ENCODE measurements at regions not wholly inside any gene's neighbourhood (a gene's known extent, or its start where the extent isn't known, plus 50 kb on each side); places are given as distances from the start of the nearest gene placed in this dataset.
A peak's percentile ranks its signal among the peaks of the same experiment; 100 is the strongest.
"Not testable (repeated sequence)": the region's sequence is repeated elsewhere in the genome, so short reads cannot be mapped to it uniquely, and the experiment has no call there.

GRCh38 chr9:33623658-33624586, 99.9 kb downstream of the ANKRD18B start:
- Histone ChIP-seq H3K4me1 (no peaks in the 10 kb centered on the region), H3K9me3 (no peaks in the 10 kb centered on the region), H3K4me3 (no peak overlapping the region), H3K27me3 (peaks cover 0 to 16% of the 10 kb centered on the region in 2 donors), H3K27ac (no peak overlapping the region), H3K36me3 (no peaks in the 10 kb centered on the region)
- intact Hi-C loops (cut with DNase I), result loop anchor here in 1 of 2 donors (2.0 kb wide), 1 partner anchor 97 kb away; no protein-coding TSS in a partner anchor
- TF ChIP-seq CTCF (IDR thresholded peaks at IDR 0.05), result peak; percentile 91
- peak; percentile 97 for ATAC-seq
- peak; percentile 47 to 83 (median 66) for DNase-seq

- H3K9me3 ChIP-seq; H3K27ac ChIP-seq; H3K4me3 ChIP-seq; DNase-seq; H3K36me3 ChIP-seq; H3K4me1 ChIP-seq; ATAC-seq; intact Hi-C loops (cut with DNase I): not testable (repeated sequence)
- H3K27me3 ChIP-seq, result peaks cover 0 to 13% of the 10 kb centered on the region in 2 donors
Measured at GRCh38 chr9:33628318-33628717, 104.3 kb downstream of the ANKRD18B start.

- ATAC-seq, result no peak
- TF ChIP-seq CTCF (IDR thresholded peaks at IDR 0.05), result no peak
- Histone ChIP-seq H3K27ac (no peak overlapping the region), H3K27me3 (peaks cover 0 to 16% of the 10 kb centered on the region in 2 donors), H3K4me3 (no peak overlapping the region), H3K36me3 (no peaks in the 10 kb centered on the region), H3K4me1 (no peaks in the 10 kb centered on the region), H3K9me3 (no peaks in the 10 kb centered on the region)
- DNase-seq, result no peak
- intact Hi-C loops (cut with DNase I), result no loop called here
Measured at GRCh38 chr9:33628865-33629410, 104.9 kb downstream of the ANKRD18B start.

GRCh38 chr9:33633636-33634035, 109.6 kb downstream of the ANKRD18B start:
- no peak for TF ChIP-seq CTCF (IDR thresholded peaks at IDR 0.05)
- intact Hi-C loops (cut with DNase I), result no loop called here
- Histone ChIP-seq H3K4me1 (peaks cover 0 to 4% of the 10 kb centered on the region in 2 donors), H3K9me3 (no peaks in the 10 kb centered on the region), H3K27me3 (peaks cover 24 to 37% of the 10 kb centered on the region in 2 donors), H3K36me3 (no peaks in the 10 kb centered on the region), H3K27ac (no peak overlapping the region), H3K4me3 (no peak overlapping the region)
- DNase-seq (no peak), ATAC-seq (no peak)

- Histone ChIP-seq H3K27me3 (peaks cover 24 to 42% of the 10 kb centered on the region in 2 donors), H3K9me3 (no peaks in the 10 kb centered on the region), H3K36me3 (no peaks in the 10 kb centered on the region), H3K4me3 (no peak overlapping the region), H3K27ac (no peak overlapping the region), H3K4me1 (peaks cover 0 to 4% of the 10 kb centered on the region in 2 donors)
- ATAC-seq (no peak), DNase-seq (no peak)
- intact Hi-C loops (cut with DNase I), result no loop called here
- TF ChIP-seq CTCF (IDR thresholded peaks at IDR 0.05), result no peak
Measured at GRCh38 chr9:33637881-33638280, 113.8 kb downstream of the ANKRD18B start.

Measured in left lung (tissue), 4 donors.